Esophagus squamous epithelium (tissue), 4 donors: ENCODE measurements at regions not wholly inside any gene's neighbourhood (a gene's known extent, or its start where the extent isn't known, plus 50 kb on each side); places are given as distances from the start of the nearest gene placed in this dataset.

Experiments used
- CTCF ChIP-seq, 6 experiments: fragments of 450-650 bp in 4 of 6; fragments of 200-600 bp in 2 of 6; sonication (generic) in 2 of 6; IDR thresholded peaks; one replicate each; pipeline ENCODE4 v1.5.1; 2016 to 2019; ENCODE audit warnings: antibody characterized with exemption in 6 of 6, mild to moderate bottlenecking in 4 of 6, moderate library complexity in 4 of 6
- POLR2A ChIP-seq, 4 donors: fragments of 450-650 bp; IDR thresholded peaks; one replicate each; pipeline ENCODE4 v1.6.1; 2017; ENCODE audit warnings: antibody characterized with exemption in 4 of 4, mild to moderate bottlenecking in 4 of 4, moderate library complexity in 3 of 4

- TF ChIP-seq POLR2A (IDR thresholded peaks at IDR 0.05) (no peak), CTCF (IDR thresholded peaks at IDR 0.05) (no peak)
Measured at GRCh38 chr7:131249003-131249402, 78.7 kb upstream of the MKLN1 start.
